Muscle of arm (tissue), 1 donor: ENCODE measurements at regions not wholly inside any gene's neighbourhood (a gene's known extent, or its start where the extent isn't known, plus 50 kb on each side); places are given as distances from the start of the nearest gene placed in this dataset.

Experiments used
- DNase-seq: peaks from one replicate; pipeline ENCODE4 v3.0.0-alpha.2; 2013

GRCh38 chr3:110227991-110228390, 843.6 kb upstream of the NECTIN3 start:
- DNase-seq: no peak

GRCh38 chr3:110234831-110235230, 836.8 kb upstream of the NECTIN3 start:
- DNase-seq: no peak

GRCh38 chr3:110236976-110237610, 834.5 kb upstream of the NECTIN3 start:
- DNase-seq: no peak

- no peak for DNase-seq
These were observed 828.5 kb upstream of the NECTIN3 start for GRCh38 chr3:110243081-110243480.

- no peak for DNase-seq
These were observed 824.7 kb upstream of the NECTIN3 start for GRCh38 chr3:110246796-110247376.

- no peak for DNase-seq
These were observed 823.0 kb upstream of the NECTIN3 start for GRCh38 chr3:110248666-110249065.

GRCh38 chr3:110253794-110254193, 817.8 kb upstream of the NECTIN3 start:
- DNase-seq: no peak

GRCh38 chr3:110254591-110254990, 817.0 kb upstream of the NECTIN3 start:
- no peak for DNase-seq

- DNase-seq: no peak
These were observed 810.5 kb upstream of the NECTIN3 start for GRCh38 chr3:110261141-110261540.

- DNase-seq: no peak
These were observed 808.7 kb upstream of the NECTIN3 start for GRCh38 chr3:110262896-110263295.

GRCh38 chr3:110265302-110265701, 806.3 kb upstream of the NECTIN3 start:
- no peak for DNase-seq

- no peak for DNase-seq
These were observed 804.2 kb upstream of the NECTIN3 start for GRCh38 chr3:110267304-110267845.

GRCh38 chr3:110272525-110272924, 799.1 kb upstream of the NECTIN3 start:
- no peak for DNase-seq

- no peak for DNase-seq
These were observed 779.6 kb upstream of the NECTIN3 start for GRCh38 chr3:110291886-110292501.

- DNase-seq: no peak
These were observed 778.0 kb upstream of the NECTIN3 start for GRCh38 chr3:110293660-110294059.

GRCh38 chr3:110296885-110297284, 774.7 kb upstream of the NECTIN3 start:
- no peak for DNase-seq

GRCh38 chr3:110301781-110302180, 769.8 kb upstream of the NECTIN3 start:
- no peak for DNase-seq

GRCh38 chr3:110307065-110307809, 764.4 kb upstream of the NECTIN3 start:
- DNase-seq: no peak

- no peak for DNase-seq
These were observed 760.1 kb upstream of the NECTIN3 start for GRCh38 chr3:110311541-110311940.

- peak; percentile 45 for DNase-seq
These were observed 757.0 kb upstream of the NECTIN3 start for GRCh38 chr3:110314512-110315114.

GRCh38 chr3:110318108-110318507, 753.5 kb upstream of the NECTIN3 start:
- no peak for DNase-seq

GRCh38 chr3:110323349-110323748, 748.3 kb upstream of the NECTIN3 start:
- no peak for DNase-seq
